Endothelial cell of umbilical vein (primary cell): ENCODE measurements at regions not wholly inside any gene's neighbourhood (a gene's known extent, or its start where the extent isn't known, plus 50 kb on each side); places are given as distances from the start of the nearest gene placed in this dataset.

ENCODE experiments used
- CTCF ChIP-seq, 2 donors: IDR thresholded peaks; 1 replicate in 1 of 2; 2 replicates in 1 of 2; pipeline ENCODE4 v1.5.1; 2011; ENCODE audit warnings: low read length in 2 of 2, mild to moderate bottlenecking in 2 of 2, moderate library complexity in 2 of 2, control low read depth in 1 of 2, inconsistent platforms in 1 of 2, low read depth in 1 of 2; ENCODE audit not compliant: insufficient read depth in 1 of 2; ENCODE audit errors: extremely low read depth in 1 of 2
- EZH2 ChIP-seq: IDR thresholded peaks from 2 replicates; pipeline ENCODE4 v1.6.1; 2012; ENCODE audit warnings: borderline replicate concordance, low read depth, mild to moderate bottlenecking, moderate library complexity, low read length, inconsistent platforms; ENCODE audit not compliant: severe bottlenecking
- JUN ChIP-seq: IDR thresholded peaks from 2 replicates; pipeline ENCODE4 v1.6.1; 2011; ENCODE audit warnings: borderline replicate concordance, low read depth; ENCODE audit not compliant: insufficient read length, insufficient read depth
- MAX ChIP-seq: IDR thresholded peaks from 2 replicates; pipeline ENCODE4 v1.6.1; 2011; ENCODE audit not compliant: insufficient read depth, insufficient read length
- POLR2A ChIP-seq: IDR thresholded peaks from 2 replicates; pipeline ENCODE4 v1.6.1; 2012; ENCODE audit warnings: low read depth, mild to moderate bottlenecking, control low read depth, low read length
- POLR2AphosphoS5 ChIP-seq: IDR thresholded peaks from 2 replicates; pipeline ENCODE4 v1.6.1; 2012; ENCODE audit warnings: low read depth, mild to moderate bottlenecking, control low read depth, low read length, moderate library complexity; ENCODE audit not compliant: insufficient read depth

GRCh38 chr7:31437250-31437865 is 76.5 kb upstream of the ITPRID1 start:
- TF ChIP-seq EZH2 = no peak
- TF ChIP-seq POLR2A = no peak
- no peak for TF ChIP-seq CTCF (IDR thresholded peaks at IDR 0.05; ENCODE audit: extremely low read depth in 1 of 2, insufficient read depth in 1 of 2, low read depth in 1 of 2, low read length in 2 of 2)
- no peak for TF ChIP-seq POLR2AphosphoS5
- TF ChIP-seq MAX = no peak
- TF ChIP-seq JUN = no peak
